ENCODE measurements at regions not wholly inside any gene's neighbourhood (a gene's known extent, or its start where the extent isn't known, plus 50 kb on each side); places are given as distances from the start of the nearest gene placed in this dataset.
"Not testable (repeated sequence)": the region's sequence is repeated elsewhere in the genome, so short reads cannot be mapped to it uniquely, and the experiment has no call there.

DNA sequence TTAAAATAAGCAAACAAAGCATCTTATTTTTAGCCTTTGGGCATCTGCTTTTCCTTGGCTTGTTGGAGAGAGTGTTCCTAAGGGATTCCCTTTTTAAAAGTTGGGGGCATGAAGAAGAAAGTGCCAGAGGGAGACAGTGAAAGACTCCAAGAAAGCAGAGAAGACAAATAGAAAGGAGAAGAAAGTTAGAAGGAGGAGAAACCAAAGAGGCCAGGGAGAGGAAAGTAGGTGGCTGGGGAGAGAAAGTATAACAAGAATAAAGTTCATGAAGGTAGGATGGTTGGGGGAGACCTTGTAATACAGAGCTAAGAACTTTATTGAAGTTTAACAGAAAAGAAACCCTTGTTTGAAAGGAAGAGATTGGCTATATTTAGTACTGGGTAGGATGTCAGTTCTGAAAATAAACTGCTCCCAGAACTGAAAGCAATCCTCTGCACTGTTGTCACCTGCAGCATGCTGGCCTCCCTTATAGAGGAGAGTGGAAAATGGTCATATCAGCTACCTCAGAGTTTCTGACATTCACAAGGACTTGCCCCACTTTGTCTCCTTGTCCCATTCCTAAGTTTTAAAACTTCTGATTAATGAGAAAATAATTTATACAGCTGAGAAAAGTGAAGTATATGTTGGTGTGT, 125.3 kb upstream of the VAMP7 start:
- Histone ChIP-seq H3K9ac (ENCODE audit: low read length) (no peak overlapping the region), H2BK120ac (ENCODE audit: low read depth, low read length) (no peak overlapping the region), H3K27me3 (ENCODE audit: insufficient read depth, low read length, poor library complexity) (no peaks in the 10 kb centered on the region), H3K4me3 (ENCODE audit: low read length) (no peak overlapping the region), H3K23ac (ENCODE audit: low read length) (no peak overlapping the region), H2BK5ac (ENCODE audit: low read length) (no peak overlapping the region), H3K18ac (ENCODE audit: low read length) (no peak overlapping the region), H3K4me2 (ENCODE audit: low read length) (no peak overlapping the region), H3K27ac (ENCODE audit: low read depth, low read length) (no peak overlapping the region), H3K36me3 (ENCODE audit: control insufficient read depth, insufficient read depth, low read length) (no peaks in the 10 kb centered on the region), H3K79me1 (ENCODE audit: low read length) (no peaks in the 10 kb centered on the region), H3K56ac (ENCODE audit: low read length) (no peak overlapping the region), H4K5ac (ENCODE audit: low read length) (no peak overlapping the region), H2BK15ac (replicated peaks; ENCODE audit: low read depth) (no peak overlapping the region), H4K8ac (ENCODE audit: low read depth, low read length) (no peak overlapping the region), H3K4me1 (ENCODE audit: control insufficient read depth, low read depth, low read length) (no peaks in the 10 kb centered on the region), H3K79me2 (ENCODE audit: control insufficient read depth, insufficient read depth, low read length) (no peaks in the 10 kb centered on the region), H2AK5ac (ENCODE audit: low read length) (no peak overlapping the region), H3K4ac (ENCODE audit: low read depth, low read length) (no peak overlapping the region)
- DNase-seq = no peak

GRCh38 chrX:155751131-155751530, 130.0 kb upstream of the VAMP7 start:
- no peak overlapping the region for H3K4ac ChIP-seq (ENCODE audit: low read depth, low read length)
- H2AK5ac ChIP-seq (ENCODE audit: low read length) = no peak overlapping the region
- H3K79me2 ChIP-seq (ENCODE audit: control insufficient read depth, insufficient read depth, low read length) = no peaks in the 10 kb centered on the region
- no peak overlapping the region for H4K8ac ChIP-seq (ENCODE audit: low read depth, low read length)
- no peak overlapping the region for H3K56ac ChIP-seq (ENCODE audit: low read length)
- no peak overlapping the region for H3K18ac ChIP-seq (ENCODE audit: low read length)
- no peak overlapping the region for H2BK5ac ChIP-seq (ENCODE audit: low read length)
- DNase-seq = no peak
- no peak overlapping the region for H3K23ac ChIP-seq (ENCODE audit: low read length)
- H3K27ac ChIP-seq (ENCODE audit: low read depth, low read length) = no peak overlapping the region
- H3K4me3 ChIP-seq (ENCODE audit: low read length) = no peak overlapping the region
- H3K4me2 ChIP-seq (ENCODE audit: low read length) = no peak overlapping the region
- H2BK120ac ChIP-seq (ENCODE audit: low read depth, low read length) = no peak overlapping the region
- no peaks in the 10 kb centered on the region for H3K79me1 ChIP-seq (ENCODE audit: low read length)
- no peaks in the 10 kb centered on the region for H3K27me3 ChIP-seq (ENCODE audit: insufficient read depth, low read length, poor library complexity)
- H3K9ac ChIP-seq (ENCODE audit: low read length) = no peak overlapping the region
- no peaks in the 10 kb centered on the region for H3K4me1 ChIP-seq (ENCODE audit: control insufficient read depth, low read depth, low read length)
- H2BK15ac ChIP-seq (replicated peaks; ENCODE audit: low read depth) = no peak overlapping the region
- H3K36me3 ChIP-seq (ENCODE audit: control insufficient read depth, insufficient read depth, low read length) = no peaks in the 10 kb centered on the region
- H4K5ac ChIP-seq (ENCODE audit: low read length) = no peak overlapping the region

DNA sequence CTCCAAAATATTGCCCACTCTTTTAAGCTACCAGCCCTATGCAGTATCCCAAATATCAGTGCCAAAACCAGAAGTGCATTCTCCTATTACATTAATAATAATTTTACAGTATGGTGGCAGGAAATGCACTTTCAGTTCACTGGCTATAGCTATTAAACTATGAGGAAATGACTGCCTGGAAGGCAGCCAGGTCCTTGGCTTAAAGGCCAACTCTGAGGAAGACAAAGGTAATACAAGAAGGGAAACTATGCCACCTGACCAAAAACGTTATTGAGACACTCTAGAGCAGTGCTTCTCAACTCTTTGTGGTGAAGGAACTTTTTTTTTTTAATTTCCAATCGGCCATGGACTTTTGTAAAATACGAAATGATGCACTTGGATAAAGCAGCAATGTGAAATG, 133.6 kb upstream of the VAMP7 start:
- Histone ChIP-seq H3K4me2 (ENCODE audit: low read length) (no peak overlapping the region), H4K5ac (ENCODE audit: low read length) (no peak overlapping the region), H3K36me3 (ENCODE audit: control insufficient read depth, insufficient read depth, low read length) (no peaks in the 10 kb centered on the region), H3K18ac (ENCODE audit: low read length) (no peak overlapping the region), H3K79me2 (ENCODE audit: control insufficient read depth, insufficient read depth, low read length) (no peaks in the 10 kb centered on the region), H2BK15ac (replicated peaks; ENCODE audit: low read depth) (no peak overlapping the region), H3K56ac (ENCODE audit: low read length) (no peak overlapping the region), H3K23ac (ENCODE audit: low read length) (no peak overlapping the region), H3K4me1 (ENCODE audit: control insufficient read depth, low read depth, low read length) (no peaks in the 10 kb centered on the region), H3K27me3 (ENCODE audit: insufficient read depth, low read length, poor library complexity) (no peaks in the 10 kb centered on the region), H3K9ac (ENCODE audit: low read length) (no peak overlapping the region), H2BK5ac (ENCODE audit: low read length) (no peak overlapping the region), H4K8ac (ENCODE audit: low read depth, low read length) (no peak overlapping the region), H3K79me1 (ENCODE audit: low read length) (no peaks in the 10 kb centered on the region), H2BK120ac (ENCODE audit: low read depth, low read length) (no peak overlapping the region), H2AK5ac (ENCODE audit: low read length) (no peak overlapping the region), H3K4ac (ENCODE audit: low read depth, low read length) (no peak overlapping the region), H3K4me3 (ENCODE audit: low read length) (no peak overlapping the region), H3K27ac (ENCODE audit: low read depth, low read length) (no peak overlapping the region)
- WGBS (ENCODE audit: extremely low coverage, insufficient coverage, low lambda C conversion rate) = no CpG with 5 or more reads among the region's 3 CpGs
- no peak for DNase-seq

GRCh38 chrX:155745792-155746191, 133.0 kb upstream of the TMLHE start:
- Histone ChIP-seq H3K4me3 (ENCODE audit: low read length) (no peak overlapping the region), H3K79me2 (ENCODE audit: control insufficient read depth, insufficient read depth, low read length) (no peaks in the 10 kb centered on the region), H4K5ac (ENCODE audit: low read length) (no peak overlapping the region), H3K27me3 (ENCODE audit: insufficient read depth, low read length, poor library complexity) (no peaks in the 10 kb centered on the region), H3K79me1 (ENCODE audit: low read length) (no peaks in the 10 kb centered on the region), H2BK15ac (replicated peaks; ENCODE audit: low read depth) (no peak overlapping the region), H4K8ac (ENCODE audit: low read depth, low read length) (no peak overlapping the region), H2BK5ac (ENCODE audit: low read length) (no peak overlapping the region), H3K4me1 (ENCODE audit: control insufficient read depth, low read depth, low read length) (no peaks in the 10 kb centered on the region), H3K27ac (ENCODE audit: low read depth, low read length) (no peak overlapping the region), H3K18ac (ENCODE audit: low read length) (no peak overlapping the region), H3K9ac (ENCODE audit: low read length) (no peak overlapping the region), H2BK120ac (ENCODE audit: low read depth, low read length) (no peak overlapping the region), H3K4ac (ENCODE audit: low read depth, low read length) (no peak overlapping the region), H3K23ac (ENCODE audit: low read length) (no peak overlapping the region), H3K36me3 (ENCODE audit: control insufficient read depth, insufficient read depth, low read length) (no peaks in the 10 kb centered on the region), H2AK5ac (ENCODE audit: low read length) (no peak overlapping the region), H3K4me2 (ENCODE audit: low read length) (no peak overlapping the region), H3K56ac (ENCODE audit: low read length) (no peak overlapping the region)
- WGBS (ENCODE audit: extremely low coverage, insufficient coverage, low lambda C conversion rate) = no CpG with 5 or more reads among the region's 2 CpGs
- DNase-seq = no peak

GRCh38 chrX:155744534-155744933, 131.8 kb upstream of the TMLHE start:
- Histone ChIP-seq H3K4ac (ENCODE audit: low read depth, low read length) (no peak overlapping the region), H3K18ac (ENCODE audit: low read length) (no peak overlapping the region), H4K8ac (ENCODE audit: low read depth, low read length) (no peak overlapping the region), H2AK5ac (ENCODE audit: low read length) (no peak overlapping the region), H3K27me3 (ENCODE audit: insufficient read depth, low read length, poor library complexity) (no peaks in the 10 kb centered on the region), H3K23ac (ENCODE audit: low read length) (no peak overlapping the region), H3K4me1 (ENCODE audit: control insufficient read depth, low read depth, low read length) (no peaks in the 10 kb centered on the region), H3K9ac (ENCODE audit: low read length) (no peak overlapping the region), H3K79me2 (ENCODE audit: control insufficient read depth, insufficient read depth, low read length) (no peaks in the 10 kb centered on the region), H2BK15ac (replicated peaks; ENCODE audit: low read depth) (no peak overlapping the region), H3K56ac (ENCODE audit: low read length) (no peak overlapping the region), H3K36me3 (ENCODE audit: control insufficient read depth, insufficient read depth, low read length) (no peaks in the 10 kb centered on the region), H2BK120ac (ENCODE audit: low read depth, low read length) (no peak overlapping the region), H3K27ac (ENCODE audit: low read depth, low read length) (no peak overlapping the region), H3K4me2 (ENCODE audit: low read length) (no peak overlapping the region), H3K4me3 (ENCODE audit: low read length) (no peak overlapping the region), H4K5ac (ENCODE audit: low read length) (no peak overlapping the region), H3K79me1 (ENCODE audit: low read length) (no peaks in the 10 kb centered on the region), H2BK5ac (ENCODE audit: low read length) (no peak overlapping the region)
- DNase-seq = no peak
- no CpG with 5 or more reads among the region's 2 CpGs for WGBS (ENCODE audit: extremely low coverage, insufficient coverage, low lambda C conversion rate)

- H4K5ac ChIP-seq (ENCODE audit: low read length); H3K4me3 ChIP-seq (ENCODE audit: low read length); H3K79me2 ChIP-seq (ENCODE audit: control insufficient read depth, insufficient read depth, low read length); H4K8ac ChIP-seq (ENCODE audit: low read depth, low read length); H2BK5ac ChIP-seq (ENCODE audit: low read length); H3K27me3 ChIP-seq (ENCODE audit: insufficient read depth, low read length, poor library complexity); H3K79me1 ChIP-seq (ENCODE audit: low read length); H2BK15ac ChIP-seq (replicated peaks; ENCODE audit: low read depth); DNase-seq; H3K56ac ChIP-seq (ENCODE audit: low read length); H3K4me2 ChIP-seq (ENCODE audit: low read length); H3K23ac ChIP-seq (ENCODE audit: low read length); H3K9ac ChIP-seq (ENCODE audit: low read length); H2BK120ac ChIP-seq (ENCODE audit: low read depth, low read length); H3K4ac ChIP-seq (ENCODE audit: low read depth, low read length); H3K27ac ChIP-seq (ENCODE audit: low read depth, low read length); H2AK5ac ChIP-seq (ENCODE audit: low read length); H3K18ac ChIP-seq (ENCODE audit: low read length); H3K4me1 ChIP-seq (ENCODE audit: control insufficient read depth, low read depth, low read length); H3K36me3 ChIP-seq (ENCODE audit: control insufficient read depth, insufficient read depth, low read length): not testable (repeated sequence)
- no CpG with 5 or more reads among the region's 5 CpGs for WGBS (ENCODE audit: extremely low coverage, insufficient coverage, low lambda C conversion rate)
These were observed 115.6 kb upstream of the TMLHE start for GRCh38 chrX:155728335-155728734.
